A673 (cell line): ENCODE measurements at regions not wholly inside any gene's neighbourhood (a gene's known extent, or its start where the extent isn't known, plus 50 kb on each side); places are given as distances from the start of the nearest gene placed in this dataset.

ENCODE experiments used
- CTCF ChIP-seq: fragments of 300-800, 200-600 bp; sonication (generic); conservative IDR thresholded peaks from 2 replicates; pipeline ENCODE4 v1.5.1; 2017; ENCODE audit warnings: low read depth, mild to moderate bottlenecking, antibody characterized with exemption, low read length, moderate library complexity, mixed read lengths
- EZH2 ChIP-seq: fragments of 200-600 bp; sonication (generic); IDR thresholded peaks from 2 replicates; pipeline ENCODE4 v1.6.1; 2017; ENCODE audit warnings: borderline replicate concordance, low read depth, mild to moderate bottlenecking, mixed read lengths, antibody characterized with exemption, low read length; ENCODE audit not compliant: poor library complexity, severe bottlenecking

GRCh38 chr16:62899737-62900136 lies 863.5 kb upstream of the CDH8 start:
- TF ChIP-seq CTCF = no peak
- no peak for TF ChIP-seq EZH2
